D341Med (cell line): ENCODE measurements at regions not wholly inside any gene's neighbourhood (a gene's known extent, or its start where the extent isn't known, plus 50 kb on each side); places are given as distances from the start of the nearest gene placed in this dataset.

Experiments used
- DNase-seq: peaks from one replicate; pipeline ENCODE4 v3.0.0; 2012; ENCODE audit warnings: low spot score

DNA sequence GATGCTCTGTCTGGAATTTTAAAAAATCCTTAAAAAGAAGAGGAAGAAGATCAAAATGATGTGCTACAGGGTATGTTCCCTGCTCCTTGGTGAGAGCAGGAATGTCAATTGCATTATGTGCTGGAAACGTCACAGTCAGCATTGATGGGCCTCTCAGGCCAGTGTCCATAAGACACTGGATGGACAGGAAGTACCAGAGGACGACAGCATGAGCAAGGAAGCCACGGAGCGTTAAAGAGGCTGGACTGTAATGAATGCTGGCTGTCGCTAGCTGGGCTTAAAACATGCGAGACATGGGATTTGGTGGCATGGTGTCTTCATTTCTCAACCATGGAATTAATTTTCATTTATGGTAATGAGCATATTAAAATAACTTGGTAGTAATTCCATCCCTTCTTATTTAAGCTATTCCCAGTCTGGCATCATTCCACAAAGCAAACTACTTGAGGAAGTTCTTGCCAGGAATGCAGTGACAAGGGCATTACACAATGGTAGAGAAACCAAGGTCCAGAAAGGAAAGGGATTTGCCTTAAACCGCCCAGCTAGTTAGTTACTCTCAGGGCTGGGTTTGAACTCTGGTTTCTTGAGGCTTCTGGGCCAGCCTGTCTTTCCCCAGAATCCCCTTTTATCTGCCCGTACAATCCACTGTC is 166.6 kb upstream of the SOX4 start:
- no peak for DNase-seq

DNA sequence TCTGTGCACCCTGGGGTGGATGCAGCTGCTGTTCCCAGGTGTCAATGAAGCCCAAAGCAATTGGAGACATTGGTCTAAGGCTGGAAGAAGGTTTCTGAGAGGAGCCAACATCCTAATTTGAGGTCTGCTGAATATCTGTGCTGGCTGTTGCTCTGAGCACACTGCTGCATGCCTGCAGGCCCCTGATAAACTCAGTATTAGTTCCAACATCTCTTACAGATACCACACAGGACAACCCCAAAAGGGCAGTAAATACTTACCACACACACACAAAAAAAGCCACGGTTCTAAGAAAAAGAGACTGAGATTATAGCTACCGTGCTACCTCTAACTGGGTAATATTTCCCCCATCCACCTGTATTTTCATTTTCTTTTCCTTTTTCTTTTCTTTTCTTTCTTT is 164.3 kb upstream of the SOX4 start:
- no peak for DNase-seq

DNA sequence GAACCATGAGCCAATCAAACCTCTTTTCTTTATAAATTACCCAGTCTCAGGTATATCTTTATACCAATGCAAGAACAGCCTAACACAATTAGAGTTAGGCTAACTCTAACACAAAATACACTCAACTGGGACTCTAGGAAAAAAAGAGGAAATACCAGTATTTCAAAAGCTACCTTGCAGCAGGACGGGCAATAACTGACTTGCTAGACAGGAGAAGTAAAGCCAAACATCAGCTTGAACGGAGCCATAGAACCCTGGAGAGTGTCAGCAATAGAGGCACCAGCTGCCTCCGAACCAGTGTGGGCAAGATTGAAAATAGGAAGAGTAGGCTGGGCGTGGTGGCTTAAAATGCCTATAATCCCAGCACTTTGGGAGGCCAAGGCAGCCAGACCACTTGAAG is 162.0 kb upstream of the SOX4 start:
- DNase-seq, result no peak

DNA sequence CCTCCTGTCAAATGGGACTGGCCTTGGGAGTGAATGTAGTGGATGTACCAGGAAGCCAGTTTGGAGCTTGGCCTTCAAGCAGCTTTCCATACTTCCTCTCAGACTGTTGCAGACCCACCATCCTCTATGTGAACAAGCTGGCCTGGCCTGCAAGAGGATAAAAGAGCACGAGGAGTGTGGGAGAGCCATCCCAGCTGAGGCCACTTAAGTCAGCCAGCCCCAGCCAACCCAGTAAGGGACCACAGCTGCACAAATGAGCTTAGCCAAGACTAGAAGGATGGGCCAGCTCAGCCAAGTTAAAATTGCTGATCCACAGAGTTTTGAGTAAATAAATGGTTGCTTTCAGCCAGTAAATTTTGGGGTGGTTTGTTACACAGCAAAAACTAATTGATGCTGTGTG is 156.9 kb upstream of the SOX4 start:
- no peak for DNase-seq

DNA sequence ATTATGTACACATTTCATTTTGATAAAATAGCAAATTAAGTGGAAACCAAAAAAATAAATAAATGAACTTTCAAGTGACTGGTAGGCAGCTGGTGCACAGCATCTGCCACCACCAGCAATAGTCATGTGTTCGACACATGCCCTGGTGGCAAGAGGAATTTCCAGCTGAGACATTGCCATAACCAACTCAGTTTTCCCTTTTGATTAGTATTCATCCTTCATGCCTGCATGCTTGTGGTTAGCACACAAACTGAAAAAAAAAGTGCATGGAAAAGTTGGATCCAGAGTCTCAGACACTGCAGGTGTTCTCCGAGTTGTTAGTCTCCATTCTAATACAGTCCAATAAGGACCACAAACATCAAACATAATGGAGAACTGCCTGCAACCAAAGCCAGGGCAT is 156.0 kb upstream of the SOX4 start:
- no peak for DNase-seq

DNA sequence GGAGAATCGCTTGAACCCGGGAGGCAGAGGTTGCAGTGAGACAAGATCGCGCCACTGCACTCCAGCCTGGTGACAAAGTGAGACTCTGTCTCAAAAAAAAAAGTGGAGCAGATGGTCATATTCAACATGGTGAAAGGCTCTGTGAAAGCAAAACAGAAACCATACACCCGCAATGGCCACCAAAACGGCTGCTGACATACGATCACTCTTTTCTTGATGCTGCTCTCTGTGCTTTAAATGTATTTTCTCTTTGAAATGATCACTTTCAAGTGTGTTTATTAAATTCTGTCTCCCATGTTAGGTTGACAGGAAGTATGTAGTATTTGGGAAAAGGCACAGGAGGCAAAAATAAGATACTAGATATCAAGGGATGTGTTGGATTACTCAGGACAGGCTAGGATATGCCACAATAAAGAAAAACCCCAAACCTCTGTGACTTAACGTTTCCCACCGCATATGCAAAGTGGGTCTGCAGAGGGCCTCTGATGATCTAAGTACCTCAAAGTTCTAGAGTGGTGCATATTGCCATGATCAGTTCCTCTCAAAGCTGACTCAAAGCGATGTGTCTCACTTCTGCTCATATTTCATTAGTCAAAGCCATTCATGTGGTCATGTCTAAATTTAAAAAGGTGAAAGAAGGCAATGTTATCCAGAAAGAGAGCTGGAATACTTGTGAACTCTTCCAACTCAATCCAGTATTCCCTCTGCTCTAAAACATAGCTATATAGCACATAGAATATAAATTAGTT is 155.1 kb upstream of the SOX4 start:
- no peak for DNase-seq

DNA sequence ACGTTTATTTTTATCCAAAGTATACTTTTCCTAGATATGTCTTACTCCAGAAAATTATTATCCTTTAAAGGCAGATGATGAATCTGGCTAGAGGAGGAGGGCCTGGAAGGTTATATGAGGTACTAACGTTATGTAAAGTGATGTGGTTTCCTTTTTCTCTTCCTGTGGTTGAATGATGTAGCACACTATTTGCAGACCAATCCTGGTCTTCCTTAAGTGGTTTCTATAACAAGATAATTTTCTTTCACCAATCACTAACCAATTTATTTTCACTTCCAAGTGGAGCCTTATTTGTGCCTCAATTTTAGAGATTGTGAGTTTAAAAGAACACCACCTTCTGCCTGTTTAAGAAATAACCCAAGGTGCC is 154.6 kb upstream of the SOX4 start:
- DNase-seq, result no peak

DNA sequence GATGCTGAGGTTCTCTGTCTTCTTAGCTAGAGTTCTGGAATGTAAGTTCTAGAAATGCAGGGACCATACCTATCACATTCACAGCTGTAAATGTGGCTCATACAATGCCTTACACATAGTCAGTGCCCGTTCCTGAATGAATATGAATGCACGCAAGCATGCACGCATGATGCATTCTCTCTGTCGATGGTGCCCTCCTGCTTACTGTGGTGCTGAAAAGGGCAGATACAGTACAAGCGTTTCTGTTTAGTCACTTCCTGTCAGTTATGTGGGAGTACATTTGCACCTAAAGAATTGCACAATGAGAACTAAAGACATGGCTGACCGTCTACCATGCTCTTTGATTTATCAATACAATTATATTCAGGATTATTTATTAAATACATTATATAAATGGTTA is 152.2 kb upstream of the SOX4 start:
- no peak for DNase-seq

DNA sequence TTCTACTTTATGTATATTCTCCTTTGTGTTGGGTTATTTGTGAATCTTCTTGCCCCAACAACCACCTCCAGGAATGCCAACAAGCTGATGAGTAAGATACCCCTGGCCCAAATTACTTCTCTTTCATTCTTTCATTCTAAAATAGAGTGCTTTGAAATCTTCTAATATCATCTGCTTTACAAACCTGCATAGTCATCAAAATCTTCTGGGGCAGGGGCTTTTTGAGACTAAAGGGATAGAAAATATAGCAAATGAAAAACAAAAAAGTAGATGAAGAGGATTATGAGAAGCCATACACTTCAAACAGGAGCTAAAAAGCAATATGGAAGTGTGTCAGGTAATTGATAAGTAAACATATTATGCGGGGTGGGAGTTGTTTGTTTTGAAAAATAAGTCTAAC is 150.7 kb upstream of the SOX4 start:
- no peak for DNase-seq

DNA sequence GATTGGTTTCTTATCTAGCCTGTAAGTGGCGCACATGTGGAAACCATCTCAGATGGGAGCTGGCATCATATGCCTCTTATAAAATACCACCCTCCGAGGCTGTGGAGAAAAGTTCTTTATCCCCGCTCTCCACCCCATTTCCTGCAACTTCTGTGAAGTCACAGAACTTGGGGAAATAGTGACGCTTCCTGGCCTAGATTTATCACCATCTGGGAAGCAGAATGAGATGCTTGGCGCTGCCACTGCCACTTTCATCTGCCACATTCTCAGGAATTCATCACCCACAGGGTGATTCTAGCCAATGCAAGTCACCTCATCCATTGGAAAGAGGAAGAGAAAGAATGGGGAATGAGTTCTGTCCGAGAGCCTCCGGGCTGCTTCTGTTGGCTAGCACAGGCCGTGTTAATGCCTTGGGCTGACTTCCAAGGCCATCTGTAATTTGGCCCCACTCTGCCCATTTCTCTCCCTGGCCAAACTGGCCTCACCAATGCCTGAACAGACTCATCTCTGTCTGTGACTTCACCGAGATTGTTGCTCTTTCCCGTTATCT is 148.8 kb upstream of the SOX4 start:
- DNase-seq, result no peak

DNA sequence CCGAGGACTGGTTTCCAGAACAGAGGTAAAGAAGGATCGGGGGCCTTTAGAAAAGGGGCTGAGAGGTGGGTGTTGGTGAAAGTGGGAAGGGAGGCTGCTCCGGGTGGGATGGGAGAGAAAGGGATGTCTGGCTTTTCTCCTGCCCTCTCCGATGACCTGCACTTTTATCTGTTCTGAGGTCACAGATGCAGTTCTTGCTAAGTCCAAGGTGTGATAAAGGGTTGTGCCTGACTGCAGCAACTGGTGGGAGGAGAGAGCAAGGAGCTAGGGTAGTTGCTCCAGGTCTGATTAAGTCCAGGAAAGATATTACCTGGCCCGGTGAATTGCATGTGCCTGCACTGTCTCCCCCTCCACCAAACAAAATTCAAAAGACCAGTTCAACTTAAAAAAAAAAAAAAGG is 145.6 kb upstream of the SOX4 start:
- no peak for DNase-seq

DNA sequence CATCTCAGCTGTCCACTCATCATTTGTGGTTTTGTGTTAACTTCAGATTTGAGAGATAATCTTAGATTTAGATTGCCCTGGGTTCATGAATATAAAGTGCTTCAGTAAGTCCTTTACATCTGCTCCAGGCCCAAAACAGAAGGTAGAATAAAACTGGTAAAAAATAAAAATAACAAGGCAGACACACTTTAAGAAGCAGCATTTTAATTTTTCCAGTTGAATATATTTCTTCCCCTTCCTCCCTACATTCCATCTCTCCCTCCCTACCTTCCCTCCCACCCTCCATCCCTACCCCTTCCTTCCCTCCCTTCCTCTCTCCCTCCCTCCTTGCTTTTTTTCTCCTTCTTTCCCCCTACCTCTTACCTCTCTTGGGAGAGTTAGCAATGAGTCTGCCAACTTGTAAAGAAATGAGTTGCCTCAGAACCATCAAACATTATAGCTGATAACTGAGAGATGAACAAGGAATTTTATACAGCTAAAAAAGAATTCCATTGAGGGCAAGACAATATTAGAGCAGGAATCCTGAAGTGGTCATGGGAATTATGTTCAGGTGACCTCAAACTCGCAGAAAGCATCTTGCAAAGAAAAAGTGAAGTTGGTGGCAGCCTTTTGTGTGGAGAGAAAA is 145.0 kb upstream of the SOX4 start:
- DNase-seq, result no peak

DNA sequence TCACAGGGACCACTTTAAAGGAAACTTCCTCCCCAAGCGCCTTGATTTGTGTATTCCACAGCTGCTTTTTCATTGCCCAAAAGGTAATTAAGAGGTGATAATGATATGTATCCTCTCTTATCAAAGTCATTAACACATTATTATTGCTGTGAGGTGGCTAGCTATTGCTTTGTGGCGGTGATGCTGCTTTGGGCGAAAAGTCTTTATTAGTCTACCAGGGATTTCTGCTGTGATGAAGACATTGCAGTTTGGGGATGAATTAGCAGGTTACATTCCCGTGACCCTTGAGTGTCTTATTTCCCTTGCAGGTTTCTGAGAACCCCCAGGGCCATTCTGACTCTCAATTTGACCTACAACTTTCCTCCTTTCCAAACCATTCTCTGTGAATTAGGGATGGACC is 143.4 kb upstream of the SOX4 start:
- no peak for DNase-seq

DNA sequence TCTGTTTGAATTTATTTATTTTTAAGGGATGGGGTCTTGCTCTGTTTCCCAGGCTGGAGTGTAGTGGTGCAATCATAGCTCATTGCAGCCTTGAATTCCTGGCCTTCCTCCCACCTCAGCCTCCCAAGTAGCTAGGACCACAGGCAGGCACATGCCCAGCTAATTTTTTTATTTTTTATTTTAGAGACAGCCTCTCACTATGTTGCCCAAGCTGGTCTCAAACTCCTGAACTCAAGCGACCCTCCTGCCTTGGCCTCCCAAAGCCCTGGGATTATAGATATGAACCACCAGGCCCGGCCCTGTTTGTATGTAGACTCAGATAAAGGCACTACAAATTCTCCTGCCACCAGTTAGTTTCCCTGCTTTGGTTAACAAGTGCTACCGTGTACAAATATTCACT is 142.9 kb upstream of the SOX4 start:
- no peak for DNase-seq

DNA sequence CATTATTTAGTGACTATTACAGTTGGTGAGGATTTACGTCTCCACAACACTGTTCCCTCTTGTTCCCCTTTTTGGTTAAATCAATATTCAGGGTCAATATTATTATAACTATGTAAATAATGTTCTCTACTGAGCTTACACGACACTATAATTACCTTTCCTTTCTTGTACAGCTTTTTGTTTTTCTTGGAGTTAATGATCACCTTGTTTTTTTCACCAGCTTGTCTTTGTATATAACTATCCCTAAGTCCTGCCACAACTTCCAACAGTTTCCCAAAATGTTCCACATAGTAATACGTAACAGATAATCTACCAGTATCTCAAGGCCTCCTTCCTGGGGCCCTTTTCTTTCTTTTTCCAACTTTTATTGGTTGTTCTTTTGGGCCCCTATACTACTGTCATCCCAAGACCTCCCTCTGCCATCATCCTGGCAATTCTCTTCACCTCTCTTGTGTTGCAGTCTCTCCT is 142.0 kb upstream of the SOX4 start:
- no peak for DNase-seq

DNA sequence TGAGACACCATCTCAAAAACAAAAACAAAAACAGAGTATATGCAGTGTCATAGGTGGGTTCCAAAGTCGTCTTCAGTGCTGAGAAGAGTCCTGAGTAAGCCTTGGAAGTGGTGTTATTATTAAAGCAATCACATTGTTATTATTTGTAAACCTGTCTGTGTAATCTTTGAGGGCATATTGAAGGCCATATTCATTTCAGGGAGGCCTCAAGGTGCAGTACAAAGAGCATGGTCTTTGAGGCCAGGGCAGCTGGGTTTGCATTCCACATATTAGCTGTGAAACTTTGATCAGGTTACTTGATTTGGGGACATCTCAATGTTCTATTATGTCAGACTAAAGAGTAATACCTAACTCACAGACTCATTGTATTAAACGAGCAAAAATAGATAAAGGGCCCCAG is 139.3 kb upstream of the SOX4 start:
- no peak for DNase-seq

DNA sequence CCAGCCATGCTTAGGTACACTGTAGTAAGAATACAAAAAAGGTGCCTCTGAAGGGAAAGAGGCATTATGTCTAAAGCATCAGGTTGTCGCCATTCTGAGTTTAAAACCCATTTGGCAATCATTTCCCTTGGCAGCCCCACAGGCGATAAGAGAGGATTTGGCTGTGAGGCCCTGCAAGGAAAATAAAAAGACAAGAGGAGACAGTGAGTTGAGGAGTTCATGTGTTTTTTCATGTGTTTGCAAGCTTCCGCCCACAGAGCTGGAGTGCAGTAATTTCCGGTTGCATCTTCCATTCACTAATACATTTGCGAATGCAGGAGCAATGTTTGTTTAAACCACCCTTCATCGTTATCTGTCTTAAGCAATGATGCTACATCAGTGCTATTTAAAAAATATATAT is 138.5 kb upstream of the SOX4 start:
- DNase-seq, result peak; percentile 33

DNA sequence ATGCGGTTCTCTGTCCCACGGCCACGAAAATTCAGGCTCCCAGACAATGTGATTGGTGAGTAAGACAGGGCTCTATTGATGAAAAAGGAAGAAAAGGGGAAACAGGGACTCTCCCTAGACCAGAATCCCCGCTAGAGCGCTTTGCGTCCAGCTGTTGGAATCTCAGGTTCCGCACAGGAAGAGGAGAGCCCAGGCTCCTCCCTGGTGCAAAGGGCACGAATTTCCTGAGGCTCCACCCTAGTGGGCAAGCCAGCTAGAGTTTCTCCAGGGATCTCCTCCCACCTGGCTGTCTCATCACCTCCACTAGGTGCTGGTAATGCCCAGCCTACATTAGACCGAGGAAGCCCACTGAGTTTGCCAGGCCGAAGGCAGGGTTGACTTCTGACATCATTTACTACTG is 135.9 kb upstream of the SOX4 start:
- no peak for DNase-seq

DNA sequence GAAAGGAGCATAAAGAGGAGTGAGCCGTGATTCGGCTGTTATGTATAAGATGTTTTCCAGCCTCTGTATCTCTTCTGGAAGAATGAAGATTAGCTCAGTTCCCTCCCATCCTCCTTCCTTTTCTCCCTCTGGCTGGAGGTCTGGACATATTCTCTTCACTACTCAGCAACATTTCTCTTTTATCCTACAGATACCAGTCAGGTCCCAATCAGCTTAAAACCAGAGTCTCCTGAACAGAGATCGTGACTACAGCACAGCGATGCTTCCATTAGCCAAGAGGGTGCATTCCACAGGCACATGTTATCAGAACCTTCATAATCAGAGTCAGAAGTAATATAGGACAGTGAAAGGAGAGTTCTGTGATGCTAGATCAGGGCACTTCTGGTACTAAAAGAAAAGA is 133.9 kb upstream of the SOX4 start:
- no peak for DNase-seq

DNA sequence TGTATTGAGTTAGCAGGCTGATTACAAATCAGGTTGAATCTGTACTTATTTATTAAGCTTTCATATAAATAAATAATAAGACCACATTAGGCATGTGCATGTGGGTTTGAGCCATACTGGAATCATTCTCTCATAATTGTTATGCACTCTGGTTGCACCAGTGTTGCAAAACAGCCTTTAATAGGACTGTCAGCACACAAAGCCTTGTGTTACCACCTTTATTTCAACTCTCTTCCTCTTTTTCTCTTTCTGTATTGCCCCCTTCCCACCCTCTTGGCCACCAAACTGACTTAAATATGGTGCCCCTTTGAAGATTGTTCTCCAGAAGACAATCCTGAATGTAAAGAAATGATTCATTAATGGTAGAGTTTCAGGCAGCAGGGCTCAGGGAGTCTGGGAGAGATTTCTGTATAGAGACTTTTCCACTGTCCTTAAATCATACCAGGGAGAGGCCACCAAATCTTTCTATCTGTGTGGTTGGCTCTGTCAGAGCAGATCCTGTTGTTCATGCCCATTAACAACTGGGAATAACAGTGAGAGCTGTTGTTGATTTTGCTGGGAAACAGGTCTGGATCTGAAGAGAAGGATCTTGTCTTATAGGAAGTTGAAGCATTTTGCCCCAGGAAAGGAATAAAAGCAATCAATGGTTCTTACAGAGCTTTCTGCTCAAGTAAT is 131.6 kb upstream of the SOX4 start:
- no peak for DNase-seq

DNA sequence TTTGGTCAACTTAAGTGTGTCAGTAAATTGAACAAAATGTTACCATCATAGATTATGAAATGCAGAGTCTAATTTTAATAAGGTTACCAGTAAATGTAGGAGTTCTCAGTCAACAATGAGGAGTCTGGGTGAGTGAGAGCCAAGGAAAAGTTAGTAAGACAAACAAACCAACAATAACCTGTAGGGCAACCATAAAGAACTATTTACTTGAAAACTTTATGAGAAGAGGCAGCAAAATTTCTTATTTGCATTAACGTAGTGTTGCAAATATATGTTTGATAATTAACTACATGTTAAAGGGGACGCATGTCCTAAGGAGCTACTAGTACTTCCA is 131.1 kb upstream of the SOX4 start:
- DNase-seq, result no peak

DNA sequence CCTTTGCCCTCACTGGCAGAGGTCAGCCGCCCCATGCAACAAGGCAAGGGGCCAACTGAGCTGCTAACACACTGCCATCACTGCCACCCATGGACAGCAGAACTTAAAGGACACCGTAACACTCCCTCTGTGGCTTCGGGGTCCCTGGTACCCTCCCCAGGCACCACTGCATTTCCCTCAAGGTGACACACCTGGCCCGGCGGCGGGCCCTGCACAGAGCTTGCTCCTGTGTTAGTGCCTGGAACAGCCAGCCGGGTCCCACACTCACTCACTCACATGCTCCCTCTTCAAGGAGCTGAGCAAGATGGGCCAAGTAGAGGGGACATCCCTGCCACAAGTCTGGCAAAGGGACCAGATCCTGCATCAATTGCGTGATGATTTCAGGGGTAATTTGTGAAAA is 126.5 kb upstream of the SOX4 start:
- DNase-seq, result no peak

DNA sequence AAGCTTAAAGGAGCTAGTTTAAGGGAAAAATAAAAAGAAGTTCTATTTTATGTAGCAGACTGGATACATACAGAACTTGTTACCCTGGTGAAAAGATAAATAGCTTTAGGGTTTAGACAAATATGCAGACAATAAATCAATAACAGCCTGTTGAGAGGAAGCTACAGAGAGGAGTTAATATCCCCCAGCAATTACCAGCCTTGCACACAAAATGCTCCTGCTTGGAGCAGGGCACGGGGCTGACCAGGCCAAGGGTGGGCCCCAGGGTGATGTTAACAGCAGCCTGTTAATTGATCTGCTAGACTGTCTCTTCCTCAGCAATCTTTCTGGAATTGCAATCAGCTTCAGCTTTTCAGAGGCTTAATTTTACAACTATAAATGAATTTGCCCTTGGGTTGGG is 125.1 kb upstream of the SOX4 start:
- DNase-seq, result no peak
